T-helper 17 cell (primary cell): ENCODE measurements at regions not wholly inside any gene's neighbourhood (a gene's known extent, or its start where the extent isn't known, plus 50 kb on each side); places are given as distances from the start of the nearest gene placed in this dataset.

ENCODE experiments used
- ATAC-seq: fragments of 150-1000 bp; cut with Tn5 transposase; 2 replicates; pipeline ENCODE4 v1.10.0; 2021; ENCODE audit warnings: mild to moderate bottlenecking, moderate library complexity
- DNase-seq, 3 donors: peaks; one replicate each; pipeline versions ENCODE4 v3.0.0 to v3.0.0-alpha.2; 2020 to 2021
- H3K9me3 ChIP-seq: one replicate; pipeline ENCODE4 v1.7.0; 2013; ENCODE audit warnings: low read length, mild to moderate bottlenecking; ENCODE audit not compliant: control insufficient read depth, poor library complexity, severe bottlenecking
- H3K27ac Mint-ChIP-seq: one replicate; pipeline ENCODE4 v1.8.0; 2022; ENCODE audit warnings: mild to moderate bottlenecking, moderate library complexity, mixed read lengths
- H3K27me3 Mint-ChIP-seq: one replicate; pipeline ENCODE4 v1.8.0; 2022; ENCODE audit warnings: mixed read lengths
- H3K36me3 Mint-ChIP-seq: one replicate; pipeline ENCODE4 v1.8.0; 2022; ENCODE audit warnings: low read depth, mixed read lengths
- H3K4me1 Mint-ChIP-seq: one replicate; pipeline ENCODE4 v1.8.0; 2022; ENCODE audit warnings: mild to moderate bottlenecking, mixed read lengths
- H3K4me3 Mint-ChIP-seq: one replicate; pipeline ENCODE4 v1.8.0; 2022; ENCODE audit warnings: mild to moderate bottlenecking, moderate library complexity, mixed read lengths

DNA sequence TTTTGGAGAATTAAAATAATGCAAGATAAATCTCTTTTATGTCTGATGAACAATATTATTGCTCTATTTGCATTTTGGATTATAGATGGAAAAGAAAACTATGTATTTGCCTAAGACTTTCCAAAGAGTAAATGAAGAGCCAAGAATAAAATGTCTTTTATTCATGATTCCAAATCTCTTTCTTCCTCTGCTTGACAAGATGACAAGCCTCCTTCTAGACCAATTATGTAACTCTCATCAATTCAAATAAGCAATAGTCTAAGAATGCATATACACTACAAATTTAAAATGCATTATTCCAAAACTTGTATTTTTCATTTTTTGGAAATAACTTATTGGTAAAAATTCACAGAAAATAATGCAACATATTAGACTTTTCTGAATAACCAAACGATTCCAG lies 377.3 kb downstream of the GASK1B start:
- no peak overlapping the region for H3K27ac Mint-ChIP-seq
- no peak overlapping the region for H3K4me3 Mint-ChIP-seq
- no peaks in the 10 kb centered on the region for H3K9me3 ChIP-seq
- H3K27me3 Mint-ChIP-seq: no peaks in the 10 kb centered on the region
- H3K36me3 Mint-ChIP-seq: no peaks in the 10 kb centered on the region
- DNase-seq (no peak), ATAC-seq (no peak)
- no peaks in the 10 kb centered on the region for H3K4me1 Mint-ChIP-seq

DNA sequence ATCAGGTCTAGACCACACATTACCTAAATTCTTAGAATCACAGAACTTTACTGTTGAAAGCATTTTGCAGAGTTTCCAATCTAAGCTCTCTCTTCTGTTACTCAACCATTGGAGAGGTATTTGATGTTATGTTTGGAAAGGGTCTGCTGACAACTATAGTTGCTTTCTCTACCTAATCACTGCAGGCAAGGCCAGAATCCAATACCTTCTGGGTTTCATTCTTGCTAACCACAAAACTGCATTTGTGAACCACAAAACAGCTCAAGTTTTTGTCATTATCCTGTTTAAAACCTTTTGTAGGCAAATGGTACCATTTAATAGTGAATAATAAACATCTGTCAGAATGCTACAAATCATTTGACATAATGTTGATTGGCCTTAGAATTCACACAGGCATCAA lies 380.1 kb downstream of the GASK1B start:
- H3K4me3 Mint-ChIP-seq: no peak overlapping the region
- no peaks in the 10 kb centered on the region for H3K9me3 ChIP-seq
- DNase-seq (no peak), ATAC-seq (no peak)
- H3K27me3 Mint-ChIP-seq: no peaks in the 10 kb centered on the region
- H3K36me3 Mint-ChIP-seq: no peaks in the 10 kb centered on the region
- no peaks in the 10 kb centered on the region for H3K4me1 Mint-ChIP-seq
- H3K27ac Mint-ChIP-seq: no peak overlapping the region

DNA sequence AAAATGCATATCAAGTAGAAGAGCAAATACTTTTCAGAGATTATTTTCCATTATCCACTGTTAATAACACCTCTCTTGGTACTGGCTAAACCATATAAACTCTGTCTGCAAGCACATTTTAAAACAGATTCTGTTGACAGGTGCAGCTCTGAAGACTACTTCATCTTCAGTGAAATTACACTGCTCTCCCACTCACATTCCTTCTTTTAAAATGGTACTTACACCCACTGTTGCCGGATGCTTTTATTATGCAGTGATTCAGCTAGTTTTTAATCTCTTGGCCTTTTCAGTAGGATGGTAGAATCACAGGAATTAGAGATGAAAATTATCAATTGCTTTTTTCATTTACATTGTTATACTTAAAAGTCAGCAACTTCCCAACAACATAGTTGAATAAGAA lies 381.6 kb downstream of the GASK1B start:
- Mint-ChIP-seq H3K36me3 (no peaks in the 10 kb centered on the region), H3K4me3 (no peak overlapping the region), H3K4me1 (no peaks in the 10 kb centered on the region), H3K27ac (no peak overlapping the region), H3K27me3 (no peaks in the 10 kb centered on the region)
- no peaks in the 10 kb centered on the region for H3K9me3 ChIP-seq
- ATAC-seq (no peak), DNase-seq (no peak)

DNA sequence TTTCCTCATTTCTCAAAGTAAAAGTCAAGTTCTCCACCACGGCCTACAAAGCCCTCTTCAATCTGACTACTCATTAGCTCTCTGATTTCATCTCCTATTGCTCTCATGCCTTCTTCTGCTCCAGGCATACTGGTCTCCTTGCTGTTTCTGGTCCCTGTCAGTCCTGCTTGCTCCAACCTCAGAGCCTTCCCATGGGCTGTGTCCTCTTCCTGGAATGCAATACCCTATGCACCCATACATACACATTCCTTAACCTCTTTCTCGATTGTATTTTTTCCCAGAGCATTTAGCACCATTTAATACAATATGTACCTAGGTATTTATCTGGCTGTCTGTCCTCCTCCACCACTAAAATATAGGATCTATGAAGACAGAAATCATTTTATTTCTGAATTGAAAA lies 385.2 kb downstream of the GASK1B start:
- H3K4me3 Mint-ChIP-seq: no peak overlapping the region
- H3K27me3 Mint-ChIP-seq: no peaks in the 10 kb centered on the region
- ATAC-seq (no peak), DNase-seq (no peak)
- no peaks in the 10 kb centered on the region for H3K36me3 Mint-ChIP-seq
- H3K27ac Mint-ChIP-seq: no peak overlapping the region
- no peaks in the 10 kb centered on the region for H3K9me3 ChIP-seq
- H3K4me1 Mint-ChIP-seq: no peaks in the 10 kb centered on the region

DNA sequence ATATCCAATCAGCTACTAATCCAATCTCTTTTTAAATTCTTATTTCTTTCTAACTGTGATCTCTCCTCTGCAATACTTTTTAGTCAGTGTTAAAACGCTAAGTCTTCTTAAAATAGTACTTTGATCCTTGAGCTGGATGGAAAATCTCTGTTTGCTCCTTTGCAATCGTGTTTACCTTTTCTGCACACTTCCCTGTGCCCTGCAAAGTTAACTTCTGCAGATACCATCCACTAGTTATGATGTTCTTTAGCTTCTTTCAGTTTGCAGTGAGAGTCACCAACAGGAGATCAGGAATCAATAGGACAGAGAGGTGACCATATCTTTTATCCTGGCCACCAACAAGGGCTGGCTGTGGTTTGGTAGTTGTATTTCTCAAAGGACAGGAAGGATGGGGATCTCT lies 391.5 kb downstream of the GASK1B start:
- no peak for DNase-seq
- Mint-ChIP-seq H3K36me3 (no peaks in the 10 kb centered on the region), H3K4me3 (no peak overlapping the region), H3K27me3 (no peaks in the 10 kb centered on the region), H3K27ac (no peak overlapping the region), H3K4me1 (no peaks in the 10 kb centered on the region)
- no peaks in the 10 kb centered on the region for H3K9me3 ChIP-seq
- ATAC-seq: no peak

DNA sequence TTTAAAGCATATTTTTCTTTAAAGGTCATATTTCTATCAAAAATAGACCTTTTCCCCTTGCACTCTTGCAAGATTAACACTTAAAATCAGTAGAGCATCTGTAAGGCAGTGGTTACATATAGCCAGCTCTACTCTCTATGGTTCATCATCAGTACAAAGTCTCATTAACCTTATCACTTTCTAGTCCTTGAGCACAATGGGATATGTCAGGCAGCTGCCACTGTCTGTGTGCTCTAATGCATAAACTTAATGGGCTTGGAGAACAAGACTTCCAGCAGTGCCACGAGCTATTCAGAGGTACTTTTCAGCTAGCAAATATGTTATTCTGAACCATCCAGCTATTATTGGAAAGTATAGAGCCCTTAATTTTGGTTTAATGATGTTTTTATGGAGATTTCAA lies 393.7 kb downstream of the GASK1B start:
- no peak for DNase-seq
- H3K27ac Mint-ChIP-seq: no peak overlapping the region
- no peaks in the 10 kb centered on the region for H3K27me3 Mint-ChIP-seq
- H3K9me3 ChIP-seq: no peaks in the 10 kb centered on the region
- no peak overlapping the region for H3K4me3 Mint-ChIP-seq
- ATAC-seq: no peak
- no peaks in the 10 kb centered on the region for H3K4me1 Mint-ChIP-seq
- no peaks in the 10 kb centered on the region for H3K36me3 Mint-ChIP-seq

DNA sequence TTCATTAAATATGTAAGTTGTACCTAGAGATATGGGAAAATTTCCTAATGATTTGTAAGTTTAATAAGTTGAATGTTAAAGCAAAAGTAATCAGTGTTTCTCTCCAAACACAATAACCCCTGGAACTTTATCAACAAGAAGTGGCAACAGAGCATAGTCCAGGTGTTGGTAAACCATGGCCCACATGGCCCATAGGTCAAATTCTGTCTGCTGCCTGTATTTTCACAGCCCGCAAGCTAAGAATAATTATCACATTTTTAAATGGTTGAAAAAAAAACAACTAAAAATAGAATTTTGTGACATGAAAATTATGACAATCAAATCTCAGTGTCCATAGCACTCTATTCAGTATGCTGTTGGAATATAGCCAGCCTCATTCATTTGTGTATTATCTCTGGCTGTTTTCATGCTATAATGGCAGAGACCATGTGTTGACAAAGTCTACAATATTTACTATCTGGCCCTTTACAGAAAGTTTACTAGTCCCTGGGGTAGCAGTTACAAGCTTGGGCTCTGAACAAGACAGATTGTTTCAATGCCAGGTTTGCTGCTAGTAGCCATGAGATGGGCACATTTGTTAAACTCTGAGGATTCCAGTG lies 395.8 kb downstream of the GASK1B start:
- no peaks in the 10 kb centered on the region for H3K4me1 Mint-ChIP-seq
- DNase-seq: no peak
- H3K4me3 Mint-ChIP-seq: no peak overlapping the region
- no peaks in the 10 kb centered on the region for H3K36me3 Mint-ChIP-seq
- no peaks in the 10 kb centered on the region for H3K9me3 ChIP-seq
- ATAC-seq: no peak
- H3K27me3 Mint-ChIP-seq: no peaks in the 10 kb centered on the region
- no peak overlapping the region for H3K27ac Mint-ChIP-seq

DNA sequence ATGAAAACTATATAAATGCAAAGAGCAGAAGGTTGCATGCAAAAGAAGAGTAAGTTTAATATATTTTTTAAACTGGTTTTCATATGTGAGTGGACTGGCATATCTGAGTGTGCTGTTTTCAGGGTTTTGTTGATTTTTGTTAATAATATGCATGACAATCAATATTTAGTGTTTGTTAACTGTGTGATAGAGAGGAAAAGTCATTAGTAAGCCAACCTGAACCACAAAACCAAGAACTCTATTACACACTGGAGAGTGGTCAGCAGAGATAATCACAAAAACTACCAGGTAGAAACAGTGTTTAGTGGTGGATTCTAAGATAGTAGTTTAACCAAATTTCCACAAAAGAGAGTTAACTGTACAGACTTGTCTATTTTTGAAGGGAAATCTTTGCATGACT lies 396.9 kb downstream of the GASK1B start:
- H3K9me3 ChIP-seq: no peaks in the 10 kb centered on the region
- Mint-ChIP-seq H3K27me3 (no peaks in the 10 kb centered on the region), H3K4me3 (no peak overlapping the region), H3K36me3 (no peaks in the 10 kb centered on the region), H3K4me1 (no peaks in the 10 kb centered on the region), H3K27ac (no peak overlapping the region)
- ATAC-seq (no peak), DNase-seq (no peak)

DNA sequence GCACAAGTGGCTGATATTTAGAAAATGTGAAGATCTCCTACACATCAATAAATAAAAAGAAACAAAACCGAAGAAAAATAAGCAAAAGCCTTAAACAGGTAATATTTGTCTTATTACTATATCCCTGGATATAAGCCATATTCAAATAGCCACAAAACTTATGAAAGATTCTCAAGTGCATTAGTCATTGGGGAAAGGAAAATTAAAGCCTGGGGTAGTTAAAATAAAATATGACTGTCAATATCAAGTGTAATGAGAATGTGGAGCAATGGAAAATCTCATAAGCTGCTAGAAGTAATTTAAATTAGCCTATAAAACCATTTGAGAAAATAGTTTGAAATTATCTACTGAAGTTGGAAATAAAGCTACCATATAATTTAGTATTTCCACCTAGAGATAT lies 399.9 kb downstream of the GASK1B start:
- no peak overlapping the region for H3K4me3 Mint-ChIP-seq
- DNase-seq (no peak), ATAC-seq (no peak)
- H3K27ac Mint-ChIP-seq: no peak overlapping the region
- no peaks in the 10 kb centered on the region for H3K9me3 ChIP-seq
- no peaks in the 10 kb centered on the region for H3K27me3 Mint-ChIP-seq
- H3K4me1 Mint-ChIP-seq: no peaks in the 10 kb centered on the region
- H3K36me3 Mint-ChIP-seq: no peaks in the 10 kb centered on the region

DNA sequence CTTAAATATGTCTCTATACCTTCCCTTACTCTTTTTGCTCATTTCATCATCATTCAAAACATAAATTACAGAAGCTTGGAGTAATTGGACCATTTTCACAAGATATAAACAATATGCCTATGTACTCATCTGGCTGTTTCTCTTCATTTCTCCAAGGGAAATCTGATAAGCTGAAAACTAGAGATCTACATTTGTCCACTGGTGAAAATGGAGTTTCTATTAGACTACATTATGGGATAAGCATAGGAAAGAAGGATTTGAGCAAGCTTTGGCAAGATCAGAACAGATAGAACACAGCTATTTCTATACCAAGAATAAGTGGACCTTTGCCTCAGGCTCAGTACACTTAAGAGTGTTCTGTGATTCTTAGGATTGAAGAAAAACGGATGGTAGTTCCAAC lies 404.4 kb downstream of the GASK1B start:
- Mint-ChIP-seq H3K27me3 (no peaks in the 10 kb centered on the region), H3K36me3 (no peaks in the 10 kb centered on the region), H3K27ac (no peak overlapping the region), H3K4me3 (no peak overlapping the region), H3K4me1 (no peaks in the 10 kb centered on the region)
- ATAC-seq: no peak
- DNase-seq: no peak
- no peaks in the 10 kb centered on the region for H3K9me3 ChIP-seq

DNA sequence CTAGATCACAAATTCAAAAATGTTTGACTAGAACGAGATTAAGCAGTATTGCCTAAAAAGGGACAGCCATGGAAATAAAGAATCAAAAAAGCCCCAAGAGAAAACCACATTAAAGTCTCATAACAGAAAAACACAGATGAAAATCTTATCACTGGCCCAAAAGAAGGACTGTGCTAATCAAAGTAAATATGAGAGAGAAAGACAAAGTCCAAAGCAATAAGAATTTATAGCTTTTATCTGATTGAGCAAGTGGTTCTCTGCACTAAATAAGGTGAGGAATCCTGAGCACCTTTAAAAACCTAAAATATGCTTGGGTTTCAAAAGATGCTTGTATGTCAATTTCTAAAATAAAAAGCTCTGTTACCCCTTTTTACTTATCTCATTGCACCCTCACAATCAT lies 409.3 kb downstream of the GASK1B start:
- H3K9me3 ChIP-seq: no peaks in the 10 kb centered on the region
- Mint-ChIP-seq H3K27me3 (no peaks in the 10 kb centered on the region), H3K27ac (no peak overlapping the region), H3K36me3 (no peaks in the 10 kb centered on the region), H3K4me1 (no peaks in the 10 kb centered on the region), H3K4me3 (no peak overlapping the region)
- DNase-seq: no peak
- no peak for ATAC-seq

DNA sequence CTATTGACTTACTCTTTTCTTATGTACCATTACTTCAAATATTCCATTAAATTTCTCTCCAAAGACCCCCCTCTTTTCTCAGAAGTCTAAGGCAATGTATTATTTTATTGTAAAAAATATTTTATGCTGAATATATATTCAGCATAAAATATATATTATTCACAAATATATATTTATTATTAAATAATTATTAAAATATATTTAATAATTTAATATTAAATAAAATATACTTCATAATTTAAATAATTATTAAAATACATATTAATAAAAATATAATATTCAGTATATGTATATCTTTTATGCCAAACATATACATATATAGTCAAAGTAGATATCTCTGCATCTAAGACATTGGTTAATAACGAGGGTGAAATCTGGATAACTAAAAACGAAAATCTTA lies 418.4 kb downstream of the GASK1B start:
- no peak overlapping the region for H3K27ac Mint-ChIP-seq
- H3K9me3 ChIP-seq: no peaks in the 10 kb centered on the region
- no peaks in the 10 kb centered on the region for H3K27me3 Mint-ChIP-seq
- no peaks in the 10 kb centered on the region for H3K36me3 Mint-ChIP-seq
- ATAC-seq (no peak), DNase-seq (no peak)
- no peak overlapping the region for H3K4me3 Mint-ChIP-seq
- no peaks in the 10 kb centered on the region for H3K4me1 Mint-ChIP-seq

DNA sequence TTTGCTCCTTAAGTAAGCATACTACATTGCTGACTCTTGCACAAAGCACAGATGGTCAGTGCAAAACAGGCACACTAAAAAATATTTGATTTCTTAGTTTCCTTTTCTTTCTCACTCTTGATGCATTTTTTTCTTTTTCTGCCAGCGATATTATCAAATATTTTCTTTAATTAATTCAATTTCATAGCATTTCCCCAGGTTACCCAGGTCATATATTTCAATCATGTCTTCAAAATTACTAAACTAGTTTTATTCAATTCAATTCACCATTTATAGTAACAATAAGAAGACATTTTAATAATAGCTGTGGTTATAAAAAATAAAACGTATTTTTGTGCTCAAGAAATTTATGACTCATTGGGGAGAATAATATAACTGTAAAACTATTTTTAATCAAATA lies 421.2 kb downstream of the GASK1B start:
- no peaks in the 10 kb centered on the region for H3K4me1 Mint-ChIP-seq
- H3K27me3 Mint-ChIP-seq: no peaks in the 10 kb centered on the region
- DNase-seq (no peak), ATAC-seq (no peak)
- H3K27ac Mint-ChIP-seq: no peak overlapping the region
- no peaks in the 10 kb centered on the region for H3K9me3 ChIP-seq
- no peak overlapping the region for H3K4me3 Mint-ChIP-seq
- H3K36me3 Mint-ChIP-seq: no peaks in the 10 kb centered on the region

DNA sequence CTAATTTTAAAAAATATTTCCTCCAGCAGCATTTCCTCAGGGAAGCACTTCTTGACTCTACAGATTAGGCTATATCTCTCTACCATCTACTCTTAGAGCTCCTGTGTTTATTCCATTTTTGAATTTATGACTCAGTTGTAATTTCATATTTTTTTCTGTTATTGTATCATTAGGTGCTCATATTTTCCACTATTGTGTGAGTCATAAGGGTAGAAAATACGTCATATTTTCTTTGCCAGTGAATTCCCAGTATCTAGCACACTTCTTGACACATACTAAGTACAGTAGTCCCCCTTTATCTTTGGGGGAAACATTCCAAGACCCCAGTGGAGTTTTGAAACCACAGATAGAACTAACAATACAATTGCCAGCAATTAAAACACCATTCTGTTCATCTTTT lies 431.2 kb downstream of the GASK1B start:
- Mint-ChIP-seq H3K36me3 (no peaks in the 10 kb centered on the region), H3K27me3 (no peaks in the 10 kb centered on the region), H3K27ac (no peak overlapping the region), H3K4me3 (no peak overlapping the region), H3K4me1 (no peaks in the 10 kb centered on the region)
- ATAC-seq: no peak
- no peaks in the 10 kb centered on the region for H3K9me3 ChIP-seq
- DNase-seq: no peak

DNA sequence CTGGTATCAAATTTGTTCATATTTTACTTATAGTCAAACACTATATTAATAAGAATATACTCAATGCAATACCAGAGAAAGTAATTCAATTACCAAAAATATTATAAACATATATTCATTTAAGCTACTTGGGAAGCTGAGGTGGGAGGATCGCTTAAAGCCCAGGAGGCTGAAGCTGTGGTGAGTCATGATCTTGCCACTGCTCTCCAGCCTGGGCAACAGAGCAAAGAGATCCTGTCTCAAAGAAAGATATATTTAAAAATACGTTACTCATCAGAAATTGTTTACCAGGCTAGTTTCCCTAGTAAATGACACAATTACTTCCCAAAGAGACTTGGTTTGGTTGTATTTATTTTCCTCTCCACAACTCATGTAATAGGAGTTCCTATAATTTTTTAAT lies 433.6 kb downstream of the GASK1B start:
- Mint-ChIP-seq H3K4me1 (no peaks in the 10 kb centered on the region), H3K27me3 (no peaks in the 10 kb centered on the region), H3K36me3 (no peaks in the 10 kb centered on the region), H3K27ac (no peak overlapping the region), H3K4me3 (no peak overlapping the region)
- ATAC-seq (no peak), DNase-seq (no peak)
- no peaks in the 10 kb centered on the region for H3K9me3 ChIP-seq
